T-helper 1 cell treated with Interleukin-12 subunit alpha and Interleukin-12 subunit beta and Interleukin-4 antibody, amounts not matched to agents 30 μg/mL and 1 μg/mL, for 36 hours (primary cell): ENCODE measurements at regions not wholly inside any gene's neighbourhood (a gene's known extent, or its start where the extent isn't known, plus 50 kb on each side); places are given as distances from the start of the nearest gene placed in this dataset.

Experiments used
- H3K27ac Mint-ChIP-seq: one replicate; pipeline ENCODE4 v1.8.0; 2021; ENCODE audit warnings: mild to moderate bottlenecking, mixed read lengths
- H3K27me3 Mint-ChIP-seq: one replicate; pipeline ENCODE4 v1.8.0; 2021; ENCODE audit warnings: low read depth, mixed read lengths
- H3K36me3 Mint-ChIP-seq: one replicate; pipeline ENCODE4 v1.8.0; 2021; ENCODE audit warnings: low read depth, mixed read lengths
- H3K4me1 Mint-ChIP-seq: one replicate; pipeline ENCODE4 v1.8.0; 2021; ENCODE audit warnings: low read depth, mixed read lengths
- H3K4me3 Mint-ChIP-seq: one replicate; pipeline ENCODE4 v1.8.0; 2021; ENCODE audit warnings: mild to moderate bottlenecking, moderate library complexity, mixed read lengths
- H3K9me3 Mint-ChIP-seq: one replicate; pipeline ENCODE4 v1.8.0; 2021; ENCODE audit warnings: mixed read lengths

GRCh38 chr1:96374076-96374762 is 347.4 kb upstream of the PTBP2 start:
- Mint-ChIP-seq H3K4me1 (no peaks in the 10 kb centered on the region), H3K36me3 (no peaks in the 10 kb centered on the region), H3K27me3 (no peaks in the 10 kb centered on the region), H3K4me3 (no peak overlapping the region), H3K27ac (no peak overlapping the region), H3K9me3 (peaks cover 11% of the 10 kb centered on the region)

- Mint-ChIP-seq H3K36me3 (no peaks in the 10 kb centered on the region), H3K4me1 (no peaks in the 10 kb centered on the region), H3K27me3 (no peaks in the 10 kb centered on the region), H3K4me3 (no peak overlapping the region), H3K9me3 (peaks cover 7% of the 10 kb centered on the region), H3K27ac (no peak overlapping the region)
These were observed 344.7 kb upstream of the PTBP2 start for GRCh38 chr1:96376846-96377245.

- Mint-ChIP-seq H3K36me3 (no peaks in the 10 kb centered on the region), H3K4me3 (no peak overlapping the region), H3K9me3 (peaks cover 8% of the 10 kb centered on the region), H3K27me3 (no peaks in the 10 kb centered on the region), H3K4me1 (no peaks in the 10 kb centered on the region), H3K27ac (no peak overlapping the region)
These were observed 337.0 kb upstream of the PTBP2 start for GRCh38 chr1:96384611-96385010.

GRCh38 chr1:96387785-96388184 is 333.8 kb upstream of the PTBP2 start:
- Mint-ChIP-seq H3K27ac (no peak overlapping the region), H3K4me1 (no peaks in the 10 kb centered on the region), H3K4me3 (no peak overlapping the region), H3K27me3 (no peaks in the 10 kb centered on the region), H3K9me3 (peaks cover 4% of the 10 kb centered on the region), H3K36me3 (no peaks in the 10 kb centered on the region)

GRCh38 chr1:96388421-96389310 is 332.9 kb upstream of the PTBP2 start:
- H3K36me3 Mint-ChIP-seq, result no peaks in the 10 kb centered on the region
- H3K4me1 Mint-ChIP-seq, result no peaks in the 10 kb centered on the region
- H3K27ac Mint-ChIP-seq, result no peak overlapping the region
- no peaks in the 10 kb centered on the region for H3K27me3 Mint-ChIP-seq
- H3K9me3 Mint-ChIP-seq, result peaks cover 4% of the 10 kb centered on the region
- no peak overlapping the region for H3K4me3 Mint-ChIP-seq

- Mint-ChIP-seq H3K4me3 (no peak overlapping the region), H3K4me1 (no peaks in the 10 kb centered on the region)
These were observed 321.5 kb upstream of the PTBP2 start for GRCh38 chr1:96400089-96400488.

GRCh38 chr1:96409087-96409486 is 312.5 kb upstream of the PTBP2 start:
- H3K27ac Mint-ChIP-seq, result no peak overlapping the region
- no peak overlapping the region for H3K4me3 Mint-ChIP-seq
- H3K36me3 Mint-ChIP-seq, result no peaks in the 10 kb centered on the region
- H3K4me1 Mint-ChIP-seq, result no peaks in the 10 kb centered on the region
- H3K27me3 Mint-ChIP-seq, result no peaks in the 10 kb centered on the region
- no peaks in the 10 kb centered on the region for H3K9me3 Mint-ChIP-seq

More at GRCh38 chr1:96400089-96400488, 321.5 kb upstream of the PTBP2 start:
- Mint-ChIP-seq H3K27ac (no peak overlapping the region), H3K36me3 (no peaks in the 10 kb centered on the region), H3K9me3 (no peaks in the 10 kb centered on the region), H3K27me3 (no peaks in the 10 kb centered on the region)

- no peaks in the 10 kb centered on the region for H3K27me3 Mint-ChIP-seq
- no peaks in the 10 kb centered on the region for H3K36me3 Mint-ChIP-seq
- H3K27ac Mint-ChIP-seq, result no peak overlapping the region
- H3K9me3 Mint-ChIP-seq, result no peaks in the 10 kb centered on the region
- no peaks in the 10 kb centered on the region for H3K4me1 Mint-ChIP-seq
- no peak overlapping the region for H3K4me3 Mint-ChIP-seq
These were observed 311.9 kb upstream of the PTBP2 start for GRCh38 chr1:96409689-96410088.

GRCh38 chr1:96411006-96411405 is 310.6 kb upstream of the PTBP2 start:
- H3K27me3 Mint-ChIP-seq, result no peaks in the 10 kb centered on the region
- no peak overlapping the region for H3K4me3 Mint-ChIP-seq
- no peaks in the 10 kb centered on the region for H3K36me3 Mint-ChIP-seq
- H3K9me3 Mint-ChIP-seq, result no peaks in the 10 kb centered on the region
- no peaks in the 10 kb centered on the region for H3K4me1 Mint-ChIP-seq
- H3K27ac Mint-ChIP-seq, result no peak overlapping the region

GRCh38 chr1:96414598-96414997 is 307.0 kb upstream of the PTBP2 start:
- Mint-ChIP-seq H3K27ac (no peak overlapping the region), H3K4me1 (no peaks in the 10 kb centered on the region), H3K9me3 (no peaks in the 10 kb centered on the region), H3K36me3 (no peaks in the 10 kb centered on the region), H3K27me3 (no peaks in the 10 kb centered on the region), H3K4me3 (no peak overlapping the region)

- Mint-ChIP-seq H3K4me1 (no peaks in the 10 kb centered on the region), H3K4me3 (no peak overlapping the region), H3K36me3 (no peaks in the 10 kb centered on the region), H3K9me3 (no peaks in the 10 kb centered on the region), H3K27me3 (no peaks in the 10 kb centered on the region), H3K27ac (no peak overlapping the region)
These were observed 305.4 kb upstream of the PTBP2 start for GRCh38 chr1:96416111-96416595.

- Mint-ChIP-seq H3K27me3 (no peaks in the 10 kb centered on the region), H3K27ac (no peak overlapping the region), H3K4me1 (no peaks in the 10 kb centered on the region), H3K9me3 (no peaks in the 10 kb centered on the region), H3K4me3 (no peak overlapping the region), H3K36me3 (no peaks in the 10 kb centered on the region)
These were observed 304.7 kb upstream of the PTBP2 start for GRCh38 chr1:96416701-96417444.

- no peak overlapping the region for H3K4me3 Mint-ChIP-seq
These were observed 302.6 kb upstream of the PTBP2 start for GRCh38 chr1:96418969-96419368.

GRCh38 chr1:96424877-96425276 is 296.7 kb upstream of the PTBP2 start:
- Mint-ChIP-seq H3K36me3 (no peaks in the 10 kb centered on the region), H3K27ac (no peak overlapping the region), H3K4me1 (no peaks in the 10 kb centered on the region), H3K27me3 (no peaks in the 10 kb centered on the region), H3K4me3 (no peak overlapping the region), H3K9me3 (no peaks in the 10 kb centered on the region)

More at GRCh38 chr1:96418969-96419368, 302.6 kb upstream of the PTBP2 start:
- no peak overlapping the region for H3K27ac Mint-ChIP-seq
- H3K36me3 Mint-ChIP-seq, result no peaks in the 10 kb centered on the region
- H3K9me3 Mint-ChIP-seq, result no peaks in the 10 kb centered on the region
- H3K4me1 Mint-ChIP-seq, result no peaks in the 10 kb centered on the region
- H3K27me3 Mint-ChIP-seq, result no peaks in the 10 kb centered on the region
